IMR-90 (cell line): ENCODE measurements at regions not wholly inside any gene's neighbourhood (a gene's known extent, or its start where the extent isn't known, plus 50 kb on each side); places are given as distances from the start of the nearest gene placed in this dataset.

Experiments used
- ATAC-seq: fragments of 200-7000 bp; cut with Tn5 transposase; 2 replicates; pipeline ENCODE4 v1.9.1; 2020; ENCODE audit warnings: low read depth, mild to moderate bottlenecking, moderate library complexity
- BruUV-seq: library from RNA; stranded (reverse); fragments of 400-500 nt; replicated peaks from 2 replicates; lab custom pipeline; 2021; lab: Mats Ljungman, UMichigan
- CTCF ChIA-PET: fragments of 300-600 bp; formaldehyde crosslinking; extraction: SDS; loops from one replicate; lab custom pipeline; 2021; ENCODE audit warnings: antibody characterized with exemption; lab: Yijun Ruan, JAX
- POLR2A ChIA-PET: fragments of 300-600 bp; sonication (Branson Sonifier 250); formaldehyde crosslinking; loops from one replicate; lab custom pipeline; 2022; ENCODE audit warnings: antibody characterized with exemption; ENCODE audit not compliant: unreplicated experiment; lab: Charles Lee
- DNase-seq: peaks from one replicate; pipeline ENCODE4 v3.0.0; 2013
- H2AFZ ChIP-seq: replicated peaks from 2 replicates; pipeline ENCODE3; 2013; ENCODE audit warnings: low read length, mild to moderate bottlenecking; ENCODE audit not compliant: poor library complexity
- H2AK5ac ChIP-seq: 2 replicates; pipeline ENCODE4 v1.6.1; 2013; ENCODE audit warnings: low read depth, low read length, inconsistent platforms
- H2AK9ac ChIP-seq: replicated peaks from 2 replicates; pipeline ENCODE3; 2013; ENCODE audit warnings: mild to moderate bottlenecking, low read depth, low read length, moderate library complexity; ENCODE audit not compliant: poor library complexity
- H2BK120ac ChIP-seq: 2 replicates; pipeline ENCODE4 v1.6.1; 2013; ENCODE audit warnings: low read depth, low read length, inconsistent platforms
- H2BK15ac ChIP-seq: 3 replicates; pipeline ENCODE4 v1.6.1; 2013; ENCODE audit warnings: low read depth, low read length, inconsistent platforms
- H2BK20ac ChIP-seq: 2 replicates; pipeline ENCODE4 v1.6.1; 2013; ENCODE audit warnings: low read depth, mild to moderate bottlenecking, inconsistent platforms, low read length, moderate library complexity
- H2BK5ac ChIP-seq: 2 replicates; pipeline ENCODE4 v1.6.1; 2013; ENCODE audit warnings: mild to moderate bottlenecking, low read depth, low read length, inconsistent platforms; ENCODE audit not compliant: poor library complexity, severe bottlenecking
- H3K14ac ChIP-seq: replicated peaks from 2 replicates; pipeline ENCODE4 v1.6.1; 2013; ENCODE audit warnings: low read depth, low read length, inconsistent platforms
- H3K18ac ChIP-seq: 2 replicates; pipeline ENCODE4 v1.6.1; 2013; ENCODE audit warnings: low read depth, low read length, control low read depth
- H3K23ac ChIP-seq: 2 replicates; pipeline ENCODE4 v1.6.1; 2013; ENCODE audit warnings: low read depth, low read length, inconsistent platforms
- H3K27ac ChIP-seq: 2 replicates; pipeline ENCODE4 v1.5.1; 2013; ENCODE audit warnings: mild to moderate bottlenecking, control low read depth, low read length; ENCODE audit not compliant: insufficient read depth
- H3K27me3 ChIP-seq: 2 replicates; pipeline ENCODE4 v1.6.1; 2013; ENCODE audit warnings: low read length; ENCODE audit not compliant: control insufficient read depth, insufficient read depth
- H3K36me3 ChIP-seq: 2 replicates; pipeline ENCODE4 v1.6.1; 2013; ENCODE audit warnings: low read length, mixed read lengths; ENCODE audit not compliant: control insufficient read depth, insufficient read depth
- H3K4ac ChIP-seq: 2 replicates; pipeline ENCODE4 v1.6.1; 2013; ENCODE audit warnings: low read depth, low read length, inconsistent platforms
- H3K4me1 ChIP-seq: 2 replicates; pipeline ENCODE4 v1.6.1; 2013; ENCODE audit warnings: low read length, mixed read lengths; ENCODE audit not compliant: control insufficient read depth, insufficient read depth
- H3K4me2 ChIP-seq: 2 replicates; pipeline ENCODE4 v1.6.1; 2013; ENCODE audit warnings: low read depth, mild to moderate bottlenecking, control low read depth, low read length, moderate library complexity
- H3K4me3 ChIP-seq: 2 replicates; pipeline ENCODE4 v1.5.1; 2013; ENCODE audit warnings: low read depth, mild to moderate bottlenecking, control low read depth, low read length, moderate library complexity; ENCODE audit not compliant: insufficient read depth
- H3K56ac ChIP-seq: 2 replicates; pipeline ENCODE4 v1.6.1; 2013; ENCODE audit warnings: low read length, inconsistent platforms; ENCODE audit not compliant: insufficient read depth; ENCODE audit errors: extremely low read depth
- H3K79me1 ChIP-seq, 2 experiments: 2 replicates each; pipeline ENCODE4 v1.6.1; 2013; ENCODE audit warnings: low read length in 2 of 2, inconsistent platforms in 1 of 2, low read depth in 1 of 2
- H3K9ac ChIP-seq: 2 replicates; pipeline ENCODE4 v1.6.1; 2013; ENCODE audit warnings: low read depth, low read length, control low read depth
- H3K9me1 ChIP-seq: 2 replicates; pipeline ENCODE4 v1.6.1; 2013; ENCODE audit warnings: low read length, inconsistent platforms; ENCODE audit not compliant: insufficient read depth
- H3K9me3 ChIP-seq: 2 replicates; pipeline ENCODE4 v1.6.1; 2013; ENCODE audit warnings: low read length; ENCODE audit not compliant: control insufficient read depth, insufficient read depth
- H4K20me1 ChIP-seq: 2 replicates; pipeline ENCODE4 v1.6.1; 2013; ENCODE audit warnings: low read length, inconsistent platforms; ENCODE audit not compliant: insufficient read depth
- H4K5ac ChIP-seq: 2 replicates; pipeline ENCODE4 v1.6.1; 2013; ENCODE audit warnings: mild to moderate bottlenecking, low read depth, low read length, control low read depth
- H4K8ac ChIP-seq, 2 experiments: 2 replicates each; pipeline ENCODE4 v1.6.1; 2013; ENCODE audit warnings: low read depth in 2 of 2, low read length in 2 of 2, control low read depth in 1 of 2, inconsistent platforms in 1 of 2
- H4K91ac ChIP-seq: 2 replicates; pipeline ENCODE4 v1.6.1; 2013; ENCODE audit warnings: low read depth, low read length, inconsistent platforms; ENCODE audit not compliant: insufficient read depth
- BHLHE40 ChIP-seq: fragments of 150-350 bp; IDR thresholded peaks from 2 replicates; pipeline ENCODE4 v1.6.1; 2016; ENCODE audit warnings: mild to moderate bottlenecking, low read depth, low read length
- CEBPB ChIP-seq: IDR thresholded peaks from 2 replicates; pipeline ENCODE4 v1.6.1; 2012; ENCODE audit warnings: low read depth, low read length, improper control_type of control experiment
- ELK1 ChIP-seq: fragments of 150-350 bp; IDR thresholded peaks from 2 replicates; pipeline ENCODE4 v1.6.1; 2016; ENCODE audit warnings: low read depth, mild to moderate bottlenecking, low read length, moderate library complexity, borderline replicate concordance
- MAFK ChIP-seq: IDR thresholded peaks from 2 replicates; pipeline ENCODE4 v1.6.1; 2012; ENCODE audit warnings: low read depth, low read length, improper control_type of control experiment
- MXI1 ChIP-seq: IDR thresholded peaks from 2 replicates; pipeline ENCODE4 v1.6.1; 2012; ENCODE audit warnings: low read depth, mild to moderate bottlenecking, low read length, moderate library complexity, borderline replicate concordance
- NFE2L2 ChIP-seq: fragments of 150-350 bp; IDR thresholded peaks from 2 replicates; pipeline ENCODE4 v1.6.1; 2016; ENCODE audit warnings: low read depth, mild to moderate bottlenecking, low read length
- POLR2A ChIP-seq: IDR thresholded peaks from 2 replicates; pipeline ENCODE4 v1.6.1; 2012; ENCODE audit warnings: mild to moderate bottlenecking, low read depth, low read length
- RAD21 ChIP-seq: IDR thresholded peaks from 2 replicates; pipeline ENCODE4 v1.6.1; 2012; ENCODE audit warnings: low read length, improper control_type of control experiment
- RCOR1 ChIP-seq: IDR thresholded peaks from 2 replicates; pipeline ENCODE4 v1.6.1; 2012; ENCODE audit warnings: mild to moderate bottlenecking, low read length, improper control_type of control experiment; ENCODE audit not compliant: insufficient replicate concordance
- RFX5 ChIP-seq: IDR thresholded peaks from 2 replicates; pipeline ENCODE4 v1.8.0; 2012; ENCODE audit warnings: low read depth, mild to moderate bottlenecking, low read length, moderate library complexity
- USF2 ChIP-seq: fragments of 150-350 bp; IDR thresholded peaks from 2 replicates; pipeline ENCODE4 v1.6.1; 2017; ENCODE audit warnings: mild to moderate bottlenecking, antibody characterized with exemption, low read length, low read depth
- WGBS, 2 experiments: methylation state at CpG; one replicate each; pipeline versions ENCODE4 v1.1.5 to v1.1.7; 2013; ENCODE audit warnings: missing lambda C conversion rate in 2 of 2; ENCODE audit not compliant: insufficient read length in 1 of 2; ENCODE audit errors: extremely low coverage in 2 of 2; 5-methylcytosine and 5-hydroxymethylcytosine counted together
- dilution Hi-C: fragments of 300-500 bp; cut with HindIII; formaldehyde crosslinking; loops from one replicate; pipeline ENCODE4 v1.14.3; 2018; ENCODE audit warnings: low sequenced_read_pairs; ENCODE audit not compliant: unreplicated experiment
- in situ Hi-C: fragments of 300-500 bp; cut with MboI; formaldehyde crosslinking; loops from 3 replicates; pipeline ENCODE4 v1.14.3; 2019; ENCODE audit warnings: low sequenced_read_pairs, inconsistent platforms, mixed read lengths
- intact Hi-C: fragments of 100-400 bp; cut with micrococcal nuclease; formaldehyde crosslinking; loops from 2 replicates; pipeline ENCODE4 v1.10.0; 2022

GRCh38 chr5:88051148-88051547 lies 217.5 kb downstream of the TMEM161B start:
- no peak overlapping the region for H3K4me2 ChIP-seq

More at GRCh38 chr5:88051148-88051547, 217.5 kb downstream of the TMEM161B start:
- intact Hi-C loops (no loop called here), dilution Hi-C loops (no loop called here), in situ Hi-C loops (no loop called here)
- Histone ChIP-seq H4K20me1 (no peaks in the 10 kb centered on the region), H3K4me1 (no peaks in the 10 kb centered on the region), H2BK120ac (no peak overlapping the region), H2BK20ac (no peak overlapping the region), H3K9me1 (no peaks in the 10 kb centered on the region), H2AK9ac (no peak overlapping the region), H4K91ac (no peak overlapping the region), H3K23ac (no peak overlapping the region), H2AK5ac (no peak overlapping the region), H3K9me3 (no peaks in the 10 kb centered on the region; the same call in 1 of the 2 replicates), H2AFZ (no peak overlapping the region), H3K9ac (no peak overlapping the region), H3K18ac (no peak overlapping the region), H3K27ac (no peak overlapping the region), H3K4ac (no peak overlapping the region), H3K4me3 (no peak overlapping the region), H3K14ac (no peak overlapping the region), H4K5ac (no peak overlapping the region), H4K8ac (no peak overlapping the region), H3K79me1 (no peaks in the 10 kb centered on the region), H3K36me3 (no peaks in the 10 kb centered on the region), H3K27me3 (no peaks in the 10 kb centered on the region), H2BK5ac (no peak overlapping the region), H2BK15ac (no peak overlapping the region), H3K56ac (no peak overlapping the region)
- ChIA-PET POLR2A (no interaction called here), CTCF (no interaction called here)
- WGBS, 2 experiments, result no CpG with 5 or more reads among the region's 2 CpGs
- BruUV-seq, result no TSS peak
- TF ChIP-seq CEBPB (no peak), POLR2A (no peak), RAD21 (no peak), RCOR1 (no peak), BHLHE40 (no peak), NFE2L2 (no peak), MAFK (no peak), MXI1 (no peak), RFX5 (no peak), USF2 (no peak), ELK1 (no peak)
- no peak for DNase-seq
- no peak for ATAC-seq
